GM12865 (cell line): ENCODE measurements at regions not wholly inside any gene's neighbourhood (a gene's known extent, or its start where the extent isn't known, plus 50 kb on each side); places are given as distances from the start of the nearest gene placed in this dataset.

Source experiments
- DNase-seq: peaks from one replicate; pipeline ENCODE4 v3.0.0; 2010; ENCODE audit warnings: low read depth
- H3K4me3 ChIP-seq: 2 replicates; pipeline ENCODE4 v1.5.1; 2011; ENCODE audit warnings: mild to moderate bottlenecking, low read depth, low read length, control low read depth
- TF ChIP-seq, protein P1 (sequence below): IDR thresholded peaks from 2 replicates; pipeline ENCODE4 v1.5.1; 2011; ENCODE audit warnings: low read length, control low read depth, low read depth, inconsistent platforms; ENCODE audit not compliant: insufficient read depth; ENCODE audit errors: missing control alignments

DNA sequence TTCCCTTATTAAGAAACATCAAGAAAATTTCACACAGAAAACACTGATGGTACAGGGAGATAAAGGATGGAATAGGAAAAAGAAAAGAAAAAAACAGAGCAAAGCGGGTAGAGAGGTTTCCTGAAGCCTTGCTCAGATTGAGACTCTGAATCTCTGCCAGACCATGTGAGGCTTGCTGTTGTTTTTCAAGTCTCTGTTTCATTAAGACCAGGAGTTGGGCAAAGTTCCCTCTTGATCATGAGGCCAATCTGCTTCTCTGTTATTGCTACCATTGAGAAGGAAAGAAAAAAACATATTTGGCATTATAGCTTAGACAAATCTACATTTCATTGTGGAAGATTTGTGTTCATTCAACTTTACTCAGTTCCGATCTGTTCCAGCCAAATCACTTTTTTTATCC is 201.6 kb upstream of the SOX9 start:
- TF ChIP-seq, protein P1, sequence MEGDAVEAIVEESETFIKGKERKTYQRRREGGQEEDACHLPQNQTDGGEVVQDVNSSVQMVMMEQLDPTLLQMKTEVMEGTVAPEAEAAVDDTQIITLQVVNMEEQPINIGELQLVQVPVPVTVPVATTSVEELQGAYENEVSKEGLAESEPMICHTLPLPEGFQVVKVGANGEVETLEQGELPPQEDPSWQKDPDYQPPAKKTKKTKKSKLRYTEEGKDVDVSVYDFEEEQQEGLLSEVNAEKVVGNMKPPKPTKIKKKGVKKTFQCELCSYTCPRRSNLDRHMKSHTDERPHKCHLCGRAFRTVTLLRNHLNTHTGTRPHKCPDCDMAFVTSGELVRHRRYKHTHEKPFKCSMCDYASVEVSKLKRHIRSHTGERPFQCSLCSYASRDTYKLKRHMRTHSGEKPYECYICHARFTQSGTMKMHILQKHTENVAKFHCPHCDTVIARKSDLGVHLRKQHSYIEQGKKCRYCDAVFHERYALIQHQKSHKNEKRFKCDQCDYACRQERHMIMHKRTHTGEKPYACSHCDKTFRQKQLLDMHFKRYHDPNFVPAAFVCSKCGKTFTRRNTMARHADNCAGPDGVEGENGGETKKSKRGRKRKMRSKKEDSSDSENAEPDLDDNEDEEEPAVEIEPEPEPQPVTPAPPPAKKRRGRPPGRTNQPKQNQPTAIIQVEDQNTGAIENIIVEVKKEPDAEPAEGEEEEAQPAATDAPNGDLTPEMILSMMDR, result no peak
- DNase-seq, result peak; percentile 26
- H3K4me3 ChIP-seq, result no peak overlapping the region

DNA sequence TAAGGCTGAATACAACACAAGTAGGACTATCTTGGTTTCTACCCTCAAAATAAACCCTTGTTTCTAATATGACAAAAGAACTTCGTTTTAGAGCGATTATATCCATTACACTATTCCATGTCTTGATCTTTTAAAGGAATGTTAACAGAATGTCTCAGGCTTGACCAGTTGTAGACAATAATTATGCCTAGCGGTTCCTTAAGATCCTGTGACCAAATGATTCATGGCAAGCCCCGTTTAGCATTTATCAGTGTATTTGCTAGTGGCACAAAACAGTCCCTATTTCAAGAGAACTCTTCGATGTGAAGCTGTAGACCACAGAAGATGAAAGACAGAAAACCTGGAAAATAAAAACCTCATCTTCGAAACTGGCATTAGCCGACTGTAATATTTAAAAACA is 200.9 kb upstream of the SOX9 start:
- no peak for DNase-seq
- TF ChIP-seq, protein P1, result no peak
- H3K4me3 ChIP-seq, result no peak overlapping the region

DNA sequence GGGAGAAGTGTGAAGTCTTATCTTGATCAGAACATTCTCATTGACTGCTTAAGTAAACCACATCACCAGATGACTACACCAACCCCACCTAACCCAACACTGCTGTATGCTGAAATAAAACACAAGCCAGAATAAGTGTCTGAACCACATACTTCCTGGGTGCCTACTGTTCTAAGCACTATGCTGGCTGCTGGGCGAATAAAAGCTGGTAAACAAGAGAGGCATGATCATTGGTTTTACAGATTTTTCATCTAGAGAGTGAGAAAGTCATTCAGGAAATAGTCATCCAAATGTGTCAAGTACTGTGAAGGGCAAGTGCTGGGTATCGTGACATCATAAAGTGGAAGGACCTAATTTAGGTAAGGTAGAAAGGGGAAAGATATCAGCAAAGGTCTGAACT is 199.0 kb upstream of the SOX9 start:
- TF ChIP-seq, protein P1, result no peak
- DNase-seq, result peak; percentile 65
- H3K4me3 ChIP-seq, result no peak overlapping the region

DNA sequence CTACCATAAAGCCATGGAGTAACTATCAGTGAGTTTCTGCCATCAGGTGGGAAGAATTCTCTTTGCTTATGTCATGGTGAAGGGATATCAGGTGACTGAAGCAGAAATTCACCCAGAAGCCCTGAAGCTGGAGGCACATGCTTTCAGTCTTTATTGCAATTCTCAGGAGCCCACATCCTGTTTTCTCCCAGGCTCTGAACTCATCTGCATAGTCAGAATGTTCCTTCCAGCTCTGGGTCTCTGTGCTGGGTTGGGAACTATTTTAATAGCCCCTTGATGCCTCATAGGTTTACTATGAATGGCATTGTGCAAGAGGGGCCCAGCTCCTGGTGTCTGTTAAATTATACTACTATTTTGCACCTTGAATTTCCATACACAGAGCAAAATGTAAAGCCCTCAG is 198.4 kb upstream of the SOX9 start:
- no peak overlapping the region for H3K4me3 ChIP-seq
- peak; percentile 68 for DNase-seq
- TF ChIP-seq, protein P1, result no peak

DNA sequence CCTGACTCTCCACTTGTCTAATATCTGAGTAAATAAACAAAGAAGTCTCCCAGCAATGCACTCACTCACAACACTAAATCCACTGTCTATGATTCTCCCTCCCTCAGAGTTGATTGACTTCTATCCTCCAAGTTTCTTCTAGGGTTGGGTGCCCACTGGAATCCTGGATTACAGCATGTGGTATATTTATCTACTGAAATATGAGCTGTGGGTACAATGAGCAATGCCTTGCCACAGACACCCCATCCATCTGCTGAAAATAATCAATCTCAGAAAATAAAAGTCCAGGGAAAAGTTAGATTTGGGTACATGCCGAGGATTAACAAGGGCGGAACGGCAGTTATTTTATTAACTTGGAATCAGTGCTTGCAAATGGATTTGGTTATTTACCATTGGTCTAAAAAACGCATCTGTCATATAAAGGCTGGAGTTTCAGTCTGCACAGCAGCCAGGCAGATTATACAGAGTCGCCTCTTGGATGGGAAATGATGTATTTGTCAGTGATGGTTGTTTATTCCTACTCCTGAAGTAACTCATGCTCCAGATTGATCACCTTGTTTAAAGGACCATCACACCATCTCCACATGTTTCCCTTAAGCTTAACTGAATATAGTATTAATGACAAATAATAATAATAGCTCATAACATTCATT is 193.9 kb upstream of the SOX9 start:
- DNase-seq, result no peak
- no peak overlapping the region for H3K4me3 ChIP-seq
- TF ChIP-seq, protein P1, result no peak

DNA sequence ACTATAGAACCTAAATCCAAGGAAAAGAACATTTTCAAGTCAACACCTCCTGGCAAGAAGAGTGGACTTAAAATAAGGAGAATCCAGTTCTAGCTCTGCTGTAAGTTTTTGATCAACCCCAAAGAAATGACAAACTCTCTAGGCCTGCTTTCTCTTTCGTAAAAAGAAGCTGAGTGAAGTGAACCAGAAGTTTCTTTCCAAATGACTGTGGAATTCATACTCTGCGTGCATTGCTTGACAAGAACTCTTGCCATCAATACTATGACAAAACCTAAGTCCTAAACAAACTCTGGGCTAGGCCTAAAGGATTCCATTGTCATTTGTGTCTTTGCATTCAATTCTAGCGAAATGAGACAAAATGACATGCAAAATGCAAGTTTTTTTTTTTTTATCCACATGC is 187.5 kb upstream of the SOX9 start:
- peak overlapping the region; percentile 3; the same call in 1 of the 2 replicates for H3K4me3 ChIP-seq
- TF ChIP-seq, protein P1, result no peak
- DNase-seq, result peak; percentile 66

DNA sequence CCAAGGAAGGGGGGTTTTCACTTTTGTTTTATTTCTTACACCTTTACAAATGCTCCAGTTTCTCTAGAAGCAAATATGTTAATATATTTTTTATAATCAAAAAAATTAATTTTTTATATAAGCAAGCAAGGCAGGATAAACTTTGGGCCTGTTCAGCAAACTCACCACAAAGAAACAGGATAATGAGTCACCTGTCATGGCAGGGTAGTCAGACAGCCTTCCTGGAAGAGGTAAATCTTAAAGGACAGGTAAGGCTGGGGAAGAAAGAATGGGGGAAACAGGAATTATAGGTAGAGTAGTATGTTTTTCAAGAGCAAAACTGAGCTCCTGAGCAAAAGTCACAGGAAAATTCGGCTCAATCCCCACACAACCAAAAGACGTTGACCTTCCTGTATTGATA is 186.3 kb upstream of the SOX9 start:
- H3K4me3 ChIP-seq, result no peak overlapping the region
- TF ChIP-seq, protein P1, result no peak
- no peak for DNase-seq
